ENCODE measurements at regions not wholly inside any gene's neighbourhood (a gene's known extent, or its start where the extent isn't known, plus 50 kb on each side); places are given as distances from the start of the nearest gene placed in this dataset.
"Not testable (repeated sequence)": the region's sequence is repeated elsewhere in the genome, so short reads cannot be mapped to it uniquely, and the experiment has no call there.

DNA sequence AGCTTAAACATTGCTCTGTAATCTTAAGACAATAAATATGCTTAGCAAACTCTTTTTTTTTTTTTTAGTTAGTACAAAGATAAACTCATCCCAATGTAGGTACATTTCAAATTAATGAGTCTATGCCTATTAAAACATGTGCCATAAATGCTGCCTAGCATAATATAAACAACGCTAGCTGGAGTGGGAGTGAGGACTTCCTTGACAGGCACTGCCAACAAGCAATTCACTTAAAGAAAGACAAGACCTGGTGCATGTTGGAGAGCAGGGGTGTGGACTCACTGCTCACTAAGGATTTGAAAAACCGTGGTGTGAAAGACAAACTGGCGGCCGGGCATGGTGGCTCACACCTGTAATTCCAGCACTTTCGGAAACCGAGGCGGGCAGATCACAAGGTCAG, 187.2 kb upstream of the RGS6 start:
- no peak for DNase-seq (ENCODE audit: low spot score)

GRCh38 chr14:71748196-71748595, 184.0 kb upstream of the RGS6 start:
- no peak for DNase-seq (ENCODE audit: low spot score)

DNA sequence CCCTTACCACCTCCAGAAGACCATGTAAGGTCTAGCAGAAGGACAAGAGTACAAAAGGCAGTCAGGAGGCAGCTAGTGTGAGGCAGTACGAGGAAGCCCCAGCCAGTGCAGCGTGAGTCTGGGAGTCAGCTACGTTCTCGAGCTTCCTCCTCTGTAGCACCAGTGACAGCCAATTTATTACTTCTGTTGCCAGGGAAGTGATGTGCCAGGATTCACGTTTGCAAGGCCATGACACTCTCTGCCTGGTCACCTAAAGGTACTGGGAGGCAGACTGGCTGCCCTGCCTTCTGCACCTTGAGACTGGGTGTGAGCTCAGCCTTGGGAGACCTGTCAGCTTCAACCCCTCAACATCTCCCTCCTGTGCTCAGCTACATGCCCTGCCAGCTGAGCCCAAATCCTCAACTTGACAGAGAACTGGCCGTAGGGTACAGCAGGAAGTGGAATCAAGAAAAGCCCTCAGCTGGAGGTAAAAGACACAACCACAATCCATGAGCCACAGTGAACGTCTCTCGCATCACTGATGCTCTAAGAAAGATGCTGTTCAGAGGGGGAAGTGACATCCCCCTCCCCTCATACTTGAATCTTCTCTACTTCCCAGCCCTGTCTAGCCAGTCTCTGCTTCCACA, 182.5 kb upstream of the RGS6 start:
- no peak for DNase-seq (ENCODE audit: low spot score)

DNA sequence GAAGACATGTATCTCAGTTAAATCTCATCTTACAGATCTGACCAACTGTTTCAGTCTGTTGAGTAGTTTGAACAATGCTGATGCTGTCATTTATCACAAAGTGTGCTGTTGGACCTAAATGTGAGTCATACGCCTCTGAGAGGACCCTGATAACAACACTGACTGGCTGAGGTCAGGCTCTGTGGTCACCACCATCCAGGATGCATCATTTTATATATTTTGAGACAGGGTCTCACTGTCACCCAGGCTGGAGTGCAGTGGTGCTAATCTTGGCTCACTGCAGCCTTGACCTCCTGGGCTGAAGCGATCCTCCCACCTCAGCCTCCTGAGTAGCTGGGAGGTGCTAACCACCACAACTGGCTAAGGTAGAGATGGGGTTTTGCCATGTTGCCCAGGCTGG, 181.0 kb upstream of the RGS6 start:
- no peak for DNase-seq (ENCODE audit: low spot score)

DNA sequence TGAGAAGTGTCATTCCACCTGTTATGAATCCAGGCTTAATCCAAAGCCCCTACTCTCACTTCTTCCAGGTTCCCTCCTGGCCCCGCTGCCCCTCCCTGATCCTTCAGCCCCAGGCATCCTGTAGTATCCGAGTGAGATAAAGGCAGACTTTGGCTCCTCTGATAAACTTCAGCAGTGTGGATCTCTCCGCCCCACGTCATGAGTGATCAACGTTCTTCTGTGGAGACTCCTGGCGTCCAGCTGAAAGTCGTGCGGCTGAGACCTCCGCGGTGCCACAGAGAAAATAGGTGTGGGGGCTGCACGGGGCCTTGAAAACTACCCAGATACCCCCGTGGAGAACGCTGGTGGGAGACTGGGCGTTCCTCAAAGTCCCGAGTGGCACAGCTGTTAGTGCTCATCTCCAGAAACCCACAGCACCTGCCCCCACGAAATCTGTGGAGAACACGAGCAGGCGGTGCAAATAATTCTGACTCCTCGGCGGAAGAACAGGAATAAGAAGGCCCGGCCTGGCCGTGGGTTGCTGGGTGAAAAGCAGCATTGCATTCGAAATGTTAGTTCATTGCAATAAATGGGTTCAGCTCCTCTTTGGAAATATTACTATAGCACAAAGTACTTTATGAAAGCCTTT, 180.0 kb upstream of the RGS6 start:
- no peak for DNase-seq (ENCODE audit: low spot score)

DNA sequence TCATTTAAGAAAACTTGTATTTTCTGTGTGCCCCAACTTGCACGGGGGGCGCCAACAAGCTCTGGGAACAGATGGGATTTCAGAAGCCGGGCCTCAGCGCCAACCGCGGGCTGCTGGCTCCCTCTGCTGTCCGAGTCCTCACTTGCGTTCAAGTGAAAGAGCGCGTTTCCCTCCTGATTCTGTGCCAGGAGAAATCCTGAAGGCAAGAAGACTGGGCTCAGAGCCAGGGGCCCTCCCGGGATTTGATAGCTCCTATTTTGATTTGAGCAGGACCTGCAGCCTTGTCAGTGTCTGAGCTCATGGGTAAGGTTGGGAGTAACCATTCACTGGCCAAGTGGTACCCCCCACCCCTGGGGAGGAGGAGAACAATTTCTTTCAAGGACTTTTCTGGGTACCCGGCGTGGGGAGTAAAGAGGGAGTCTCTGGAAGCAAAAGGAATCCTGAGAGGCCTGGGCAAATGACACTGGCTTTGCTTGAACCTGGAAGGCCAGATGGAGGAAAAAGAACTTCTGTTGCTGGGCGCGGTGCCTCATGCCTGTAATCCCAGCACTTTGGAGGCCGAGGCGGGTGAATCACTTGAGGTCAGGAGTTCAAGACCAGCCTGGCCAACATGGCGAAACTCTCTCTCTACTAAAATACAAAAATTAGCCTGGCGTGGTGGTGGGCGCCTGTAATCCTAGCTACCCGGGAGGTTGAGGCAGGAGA, 179.0 kb upstream of the RGS6 start:
- DNase-seq (ENCODE audit: low spot score): peak; percentile 9

GRCh38 chr14:71753976-71754375, 178.3 kb upstream of the RGS6 start:
- no peak for DNase-seq (ENCODE audit: low spot score)

DNA sequence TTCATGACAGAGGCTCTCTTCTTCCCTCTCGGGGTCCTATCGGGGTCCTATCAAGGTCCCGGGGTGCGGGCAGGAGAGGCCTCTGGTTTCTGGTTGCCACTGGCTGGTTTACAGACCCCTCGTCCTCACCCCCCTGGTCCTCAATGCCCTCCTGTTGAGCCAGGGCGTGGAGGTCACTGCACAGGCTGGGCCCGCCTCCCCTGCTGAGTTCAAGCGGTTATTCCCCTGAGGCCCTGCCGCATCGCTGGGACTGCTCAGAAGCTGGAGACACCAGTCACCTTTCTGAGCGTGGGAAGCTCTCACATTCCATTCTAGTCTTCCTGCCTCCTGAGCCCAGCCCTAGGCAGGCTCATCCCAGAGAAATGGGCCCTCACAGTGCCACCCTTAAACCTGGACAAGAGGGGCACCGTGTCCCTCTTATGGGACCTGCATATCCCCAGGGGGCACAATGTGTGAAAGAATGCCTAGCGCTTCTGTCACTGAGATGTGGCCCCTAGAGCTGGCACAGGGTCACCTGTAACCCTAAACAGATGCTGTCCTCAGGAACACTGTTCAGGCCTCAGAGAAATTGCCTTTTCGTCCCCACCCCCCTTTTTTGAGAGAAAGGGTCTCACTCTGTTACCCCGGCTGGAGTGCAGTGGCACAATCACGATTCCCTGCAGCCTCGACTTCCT, 177.7 kb upstream of the RGS6 start:
- no peak for DNase-seq (ENCODE audit: low spot score)

- no peak for DNase-seq (ENCODE audit: low spot score)
Observed at GRCh38 chr14:71758229-71758951, 173.8 kb upstream of the RGS6 start.

- DNase-seq (ENCODE audit: low spot score): no peak
Observed at GRCh38 chr14:71762575-71762974, 169.7 kb upstream of the RGS6 start.

GRCh38 chr14:71764701-71765382, 167.4 kb upstream of the RGS6 start:
- no peak for DNase-seq (ENCODE audit: low spot score)

- no peak for DNase-seq (ENCODE audit: low spot score)
Observed at GRCh38 chr14:71765505-71765904, 166.7 kb upstream of the RGS6 start.

- no peak for DNase-seq (ENCODE audit: low spot score)
Observed at GRCh38 chr14:71770431-71770830, 161.8 kb upstream of the RGS6 start.

DNA sequence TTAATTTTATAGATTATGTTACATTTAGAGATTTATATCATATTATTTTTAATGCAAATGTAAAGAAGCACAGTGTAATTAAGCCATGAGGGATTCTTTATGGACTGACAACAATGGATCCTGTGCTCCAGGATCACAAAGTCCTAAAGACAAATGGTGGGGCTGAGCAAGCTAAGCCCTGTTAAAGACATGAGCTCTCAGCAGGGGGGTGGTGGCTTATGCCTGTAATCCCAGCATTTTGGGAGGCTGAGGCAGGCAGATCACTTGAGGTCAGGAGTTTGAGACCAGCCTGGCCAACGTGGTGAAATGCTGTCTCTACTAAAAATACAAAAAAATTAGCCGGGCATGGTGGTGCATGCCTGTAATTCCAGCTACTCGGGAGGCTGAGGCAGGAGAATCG, 160.8 kb upstream of the RGS6 start:
- not testable (repeated sequence) for DNase-seq (ENCODE audit: low spot score)

DNA sequence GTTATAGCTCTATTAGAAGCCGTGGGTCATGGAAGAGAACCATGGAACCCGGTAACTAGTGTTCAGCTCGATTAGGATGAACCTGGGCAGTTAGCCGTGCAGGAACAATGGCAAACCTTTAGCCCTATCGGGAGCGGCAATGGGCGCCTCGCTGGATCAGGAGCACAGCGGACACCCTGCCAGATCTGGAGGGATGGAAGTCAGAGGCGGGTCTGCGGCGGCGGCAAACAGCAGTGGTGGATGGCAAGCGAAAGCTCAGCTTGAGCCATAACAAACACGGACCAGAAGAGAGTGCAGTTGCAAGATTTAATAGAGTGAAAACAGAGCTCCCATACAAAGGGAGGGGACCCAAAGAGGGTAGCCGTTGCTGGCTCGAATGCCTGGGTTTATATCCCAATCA, 160.2 kb upstream of the RGS6 start:
- DNase-seq (ENCODE audit: low spot score): not testable (repeated sequence)

GRCh38 chr14:71773898-71774481, 158.2 kb upstream of the RGS6 start:
- DNase-seq (ENCODE audit: low spot score): no peak

DNA sequence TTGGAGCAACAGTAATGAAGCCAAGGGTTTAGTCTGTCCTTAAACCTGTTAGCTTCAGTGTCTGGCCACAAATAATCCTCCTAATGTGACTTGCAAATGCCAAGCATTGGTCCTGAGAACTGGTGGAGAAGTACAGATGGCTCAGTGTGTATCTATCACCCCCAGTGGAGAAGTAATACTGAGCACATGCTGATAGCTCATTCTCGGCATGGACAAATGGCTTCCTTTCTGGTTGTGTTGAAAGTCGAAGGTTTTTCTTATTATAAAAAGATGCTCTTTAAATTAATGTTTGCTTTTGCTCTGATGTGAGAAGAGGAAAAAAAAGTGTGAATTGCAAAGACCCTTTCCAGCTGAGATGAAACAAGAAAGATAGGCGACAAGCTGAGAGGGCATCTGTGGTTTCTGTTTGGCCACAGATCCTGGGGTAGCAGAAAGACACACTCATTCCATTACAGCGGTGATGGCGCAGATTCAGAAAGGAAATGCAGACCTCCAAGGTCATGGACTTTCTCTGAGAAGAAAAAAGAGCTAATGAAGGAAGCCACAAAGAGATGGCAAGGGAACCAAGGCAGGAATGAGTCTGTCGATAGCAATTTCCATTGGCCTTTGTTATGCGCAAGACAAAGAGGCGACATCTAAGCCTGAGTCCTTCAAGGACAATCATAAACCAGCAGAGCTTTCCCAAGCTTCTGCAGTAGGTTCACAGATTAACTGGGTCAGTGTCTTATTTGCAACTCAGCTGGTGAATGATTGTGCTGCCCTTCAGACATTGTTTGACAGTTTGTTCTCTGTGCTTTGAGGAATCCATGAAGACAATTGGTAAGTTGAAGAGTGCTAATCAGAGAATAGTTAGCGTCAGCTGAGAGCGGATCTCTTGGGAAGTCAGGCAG, 155.5 kb upstream of the RGS6 start:
- DNase-seq (ENCODE audit: low spot score): no peak

DNA sequence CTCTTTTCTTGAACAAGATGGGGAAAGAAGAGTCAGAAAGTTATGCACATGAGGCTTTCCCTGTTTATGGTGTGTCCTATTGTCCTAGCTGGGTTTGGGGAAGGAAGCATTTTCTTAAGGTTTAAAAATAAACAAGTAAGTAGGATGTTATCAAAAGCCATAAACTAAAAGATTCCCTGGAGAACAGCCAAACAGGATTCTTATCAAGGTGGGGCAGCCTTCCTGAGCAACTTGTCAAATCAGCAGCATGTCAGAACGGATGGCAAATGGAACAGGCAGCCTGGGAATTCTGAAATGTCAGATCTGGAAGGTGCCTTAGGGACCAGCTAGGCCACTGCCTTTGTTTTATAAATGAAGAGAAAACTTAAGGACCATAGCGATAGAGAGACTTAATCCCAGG, 152.2 kb upstream of the RGS6 start:
- no peak for DNase-seq (ENCODE audit: low spot score)

- DNase-seq (ENCODE audit: low spot score): no peak
Observed at GRCh38 chr14:71780822-71781221, 151.4 kb upstream of the RGS6 start.

DNA sequence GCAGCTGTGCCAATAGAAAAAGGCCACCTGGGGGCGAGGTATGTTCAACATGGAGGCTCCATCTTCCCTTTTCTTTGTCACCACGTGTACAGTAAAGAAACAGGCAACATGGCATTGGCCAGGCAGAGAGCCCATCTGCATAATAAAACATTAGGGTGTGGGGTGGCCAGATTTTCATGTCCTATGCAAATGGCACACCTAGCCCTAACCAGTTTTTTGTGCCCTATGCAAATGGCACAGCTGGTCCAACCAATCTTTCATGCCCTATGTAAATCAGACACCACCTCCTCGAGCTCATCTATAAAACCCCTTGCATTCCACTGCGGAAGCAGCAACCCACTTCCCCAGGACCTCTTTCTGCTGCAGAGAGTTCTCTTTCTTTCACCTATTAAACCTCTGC, 149.1 kb upstream of the RGS6 start:
- no peak for DNase-seq (ENCODE audit: low spot score)

Measured in hematopoietic multipotent progenitor cell treated with erythropoietin and hydrocortisone succinate and interleukin-3 and kit ligand, for 17 days (in vitro differentiated cells).